Activated T-helper 2 cell treated with anti-CD3 and anti-CD28 coated beads, Interferon-gamma antibody, Interleukin-2, Interleukin-4, amounts not matched to agents 10 μg/mL and 5 μg/mL and 100 μg/mL, durations not matched to agents 14 hours and 24 hours and 36 hours (primary cell): ENCODE measurements at regions not wholly inside any gene's neighbourhood (a gene's known extent, or its start where the extent isn't known, plus 50 kb on each side); places are given as distances from the start of the nearest gene placed in this dataset.
"Not testable (repeated sequence)": the region's sequence is repeated elsewhere in the genome, so short reads cannot be mapped to it uniquely, and the experiment has no call there.

ENCODE experiments used
- DNase-seq: peaks from one replicate; pipeline ENCODE4 v3.0.0; 2021; ENCODE audit warnings: low spot score
- H3K27ac Mint-ChIP-seq: one replicate; pipeline ENCODE4 v1.8.0; 2021; ENCODE audit warnings: mixed read lengths
- H3K27me3 Mint-ChIP-seq: one replicate; pipeline ENCODE4 v1.8.0; 2021; ENCODE audit warnings: low read depth, mixed read lengths
- H3K36me3 Mint-ChIP-seq: one replicate; pipeline ENCODE4 v1.8.0; 2021; ENCODE audit warnings: low read depth, mixed read lengths
- H3K4me1 Mint-ChIP-seq: one replicate; pipeline ENCODE4 v1.8.0; 2021; ENCODE audit warnings: low read depth, mixed read lengths
- H3K4me3 Mint-ChIP-seq: one replicate; pipeline ENCODE4 v1.8.0; 2021; ENCODE audit warnings: low read depth, mild to moderate bottlenecking, moderate library complexity, mixed read lengths
- H3K9me3 Mint-ChIP-seq: one replicate; pipeline ENCODE4 v1.8.0; 2021; ENCODE audit warnings: mixed read lengths
- intact Hi-C: fragments of 100-400 bp; cut with micrococcal nuclease; formaldehyde crosslinking; loops from one replicate; pipeline ENCODE4 v1.15.1; 2023

DNA sequence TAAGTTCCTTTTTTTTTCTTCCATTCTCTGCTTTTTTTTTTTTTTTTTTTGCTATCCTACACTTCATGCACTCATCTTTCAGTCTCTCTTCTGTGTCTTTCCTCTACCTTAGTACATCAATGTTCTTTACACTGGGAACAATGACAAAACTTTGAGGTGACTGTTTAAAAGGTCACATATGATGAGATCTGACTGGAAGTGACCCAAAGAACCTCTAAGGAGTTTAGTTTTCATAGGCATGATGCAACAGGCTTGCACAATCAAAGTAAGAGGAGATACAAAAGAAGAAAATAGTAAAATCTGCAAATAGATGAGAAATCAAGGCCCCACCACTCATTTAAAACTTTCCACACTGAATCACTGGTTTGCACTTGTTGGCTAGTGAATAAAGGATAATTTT lies 840.8 kb downstream of the TBC1D32 start:
- no peaks in the 10 kb centered on the region for H3K36me3 Mint-ChIP-seq
- H3K4me3 Mint-ChIP-seq = no peak overlapping the region
- no peaks in the 10 kb centered on the region for H3K4me1 Mint-ChIP-seq
- intact Hi-C loops = no loop called here
- H3K27ac Mint-ChIP-seq = no peak overlapping the region
- no peak for DNase-seq
- no peaks in the 10 kb centered on the region for H3K9me3 Mint-ChIP-seq
- no peaks in the 10 kb centered on the region for H3K27me3 Mint-ChIP-seq

DNA sequence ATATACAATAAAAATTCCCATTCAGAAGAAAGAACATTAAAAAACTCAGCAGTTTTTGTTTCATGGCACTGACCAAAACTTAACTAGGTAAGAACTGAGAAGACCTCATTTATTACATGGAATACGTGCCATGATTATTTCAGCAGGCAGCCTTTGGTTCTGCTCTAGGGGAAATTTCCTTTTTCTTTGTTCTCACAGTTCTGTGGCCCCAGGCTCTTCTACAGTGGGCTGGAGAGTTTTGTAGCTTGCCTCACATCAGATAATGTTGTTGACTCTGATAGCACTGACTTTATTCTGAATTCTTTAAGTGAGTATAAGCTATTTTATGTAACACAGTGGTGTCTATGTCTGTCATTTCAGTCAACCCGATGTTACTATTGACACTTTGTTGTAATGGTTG lies 844.3 kb downstream of the TBC1D32 start:
- H3K27me3 Mint-ChIP-seq = no peaks in the 10 kb centered on the region
- H3K4me1 Mint-ChIP-seq = no peaks in the 10 kb centered on the region
- intact Hi-C loops = no loop called here

DNA sequence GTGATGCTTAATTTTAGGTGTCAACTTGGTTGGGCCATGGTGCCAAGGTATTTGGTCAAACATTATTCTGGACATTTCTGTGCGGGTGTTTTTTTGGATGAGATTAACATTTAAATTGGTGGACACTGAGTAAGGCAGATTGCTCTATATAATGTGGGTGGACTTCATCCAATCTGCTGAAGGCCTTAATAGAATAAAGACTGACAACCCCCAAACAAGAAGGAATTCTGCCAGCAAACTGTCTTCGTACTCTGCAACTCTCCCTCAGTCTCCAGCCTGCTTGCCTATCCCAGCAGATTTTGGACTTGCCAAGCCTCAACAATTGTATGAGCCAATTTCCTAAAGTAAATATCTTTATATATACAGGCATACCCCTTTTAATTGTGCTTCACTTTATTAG lies 850.1 kb downstream of the TBC1D32 start:
- no peak for DNase-seq
- no peak overlapping the region for H3K27ac Mint-ChIP-seq
- intact Hi-C loops = no loop called here
- no peaks in the 10 kb centered on the region for H3K4me1 Mint-ChIP-seq
- H3K4me3 Mint-ChIP-seq = no peak overlapping the region
- no peaks in the 10 kb centered on the region for H3K36me3 Mint-ChIP-seq
- H3K27me3 Mint-ChIP-seq = no peaks in the 10 kb centered on the region
- peaks cover 7% of the 10 kb centered on the region for H3K9me3 Mint-ChIP-seq

More for the DNA sequence above, 844.3 kb downstream of the TBC1D32 start:
- Mint-ChIP-seq H3K4me3 (no peak overlapping the region), H3K36me3 (no peaks in the 10 kb centered on the region), H3K27ac (no peak overlapping the region), H3K9me3 (no peaks in the 10 kb centered on the region)
- no peak for DNase-seq

DNA sequence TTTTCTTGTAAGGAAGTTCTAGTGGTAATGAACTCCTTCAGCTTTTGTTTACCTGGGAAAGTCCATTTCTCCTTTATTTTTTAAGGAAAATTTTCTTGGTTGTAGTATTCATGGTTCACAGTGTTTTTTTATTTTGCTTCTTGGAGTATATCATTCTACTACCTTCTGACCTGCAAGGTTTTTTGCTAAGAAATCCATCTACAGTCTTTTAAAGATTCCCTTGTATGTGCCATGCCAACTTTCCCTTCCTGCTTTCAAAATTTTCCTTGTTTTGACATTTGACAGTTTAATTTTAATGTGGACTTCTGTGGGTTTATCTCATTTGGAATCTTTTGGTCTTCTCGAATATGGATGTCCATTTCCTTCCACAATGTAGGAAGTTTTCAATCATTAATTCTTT lies 855.6 kb downstream of the TBC1D32 start:
- intact Hi-C loops = no loop called here
- no peaks in the 10 kb centered on the region for H3K36me3 Mint-ChIP-seq

GRCh38 chr6:120473804-120474203 lies 860.5 kb downstream of the TBC1D32 start:
- Mint-ChIP-seq H3K27ac (no peak overlapping the region), H3K4me1 (no peaks in the 10 kb centered on the region), H3K27me3 (no peaks in the 10 kb centered on the region), H3K36me3 (no peaks in the 10 kb centered on the region), H3K4me3 (no peak overlapping the region), H3K9me3 (peaks cover 12% of the 10 kb centered on the region)
- no peak for DNase-seq
- intact Hi-C loops = no loop called here

More for the DNA sequence above, 855.6 kb downstream of the TBC1D32 start:
- no peak for DNase-seq
- no peak overlapping the region for H3K4me3 Mint-ChIP-seq
- H3K27me3 Mint-ChIP-seq = no peaks in the 10 kb centered on the region
- H3K27ac Mint-ChIP-seq = no peak overlapping the region
- peaks cover 23% of the 10 kb centered on the region for H3K9me3 Mint-ChIP-seq
- no peaks in the 10 kb centered on the region for H3K4me1 Mint-ChIP-seq

DNA sequence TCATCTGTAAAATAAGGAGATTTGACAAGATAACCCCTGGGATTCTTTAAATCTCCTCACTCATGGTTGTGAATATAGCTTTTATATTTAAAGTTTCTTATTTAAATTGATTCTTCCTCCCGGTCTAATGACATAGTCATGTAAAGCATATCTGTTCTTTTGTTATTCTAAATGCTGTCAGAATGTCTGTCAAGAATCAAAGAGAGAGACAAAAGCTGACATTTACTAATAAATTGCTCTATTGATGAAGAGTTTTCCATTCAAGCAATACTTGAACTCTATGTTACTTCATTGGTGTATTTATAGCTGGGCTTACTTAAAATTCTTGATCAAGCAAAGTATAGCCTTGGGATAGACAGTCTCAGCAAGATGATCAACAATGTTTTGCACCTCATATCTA lies 865.8 kb downstream of the TBC1D32 start:
- H3K27ac Mint-ChIP-seq = no peak overlapping the region
- H3K9me3 Mint-ChIP-seq = peaks cover 17% of the 10 kb centered on the region
- H3K4me3 Mint-ChIP-seq = no peak overlapping the region
- no peak for DNase-seq
- intact Hi-C loops = no loop called here
- no peaks in the 10 kb centered on the region for H3K36me3 Mint-ChIP-seq
- no peaks in the 10 kb centered on the region for H3K4me1 Mint-ChIP-seq
- no peaks in the 10 kb centered on the region for H3K27me3 Mint-ChIP-seq

DNA sequence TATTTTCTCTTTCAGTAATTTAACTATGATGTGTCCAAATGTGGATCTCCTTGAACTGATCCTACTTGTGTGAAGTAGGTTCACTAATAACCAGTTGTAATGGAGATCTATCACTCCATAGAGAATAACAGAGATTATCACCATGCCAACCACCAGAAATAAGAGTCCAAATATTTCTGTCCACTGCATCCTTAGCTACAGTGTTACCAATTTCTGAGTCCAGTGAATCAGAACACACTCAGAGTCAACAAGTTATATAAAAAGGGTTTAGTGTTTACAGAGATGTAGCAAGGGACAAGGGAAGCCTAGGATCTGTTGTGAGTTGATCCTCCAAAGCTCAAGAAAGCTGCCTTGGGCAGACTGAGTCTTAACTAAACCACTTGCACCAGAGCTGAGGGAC lies 882.8 kb downstream of the TBC1D32 start:
- no peak for DNase-seq
- Mint-ChIP-seq H3K27me3 (no peaks in the 10 kb centered on the region), H3K4me3 (no peak overlapping the region), H3K36me3 (no peaks in the 10 kb centered on the region), H3K4me1 (no peaks in the 10 kb centered on the region), H3K27ac (no peak overlapping the region), H3K9me3 (no peaks in the 10 kb centered on the region)
- intact Hi-C loops = no loop called here

- intact Hi-C loops = no loop called here
- Mint-ChIP-seq H3K36me3 (no peaks in the 10 kb centered on the region), H3K4me3 (no peak overlapping the region), H3K27ac (no peak overlapping the region), H3K9me3 (no peaks in the 10 kb centered on the region), H3K4me1 (no peaks in the 10 kb centered on the region), H3K27me3 (no peaks in the 10 kb centered on the region)
- DNase-seq = no peak
Observed at GRCh38 chr6:120447605-120448004, 886.7 kb downstream of the TBC1D32 start.

DNA sequence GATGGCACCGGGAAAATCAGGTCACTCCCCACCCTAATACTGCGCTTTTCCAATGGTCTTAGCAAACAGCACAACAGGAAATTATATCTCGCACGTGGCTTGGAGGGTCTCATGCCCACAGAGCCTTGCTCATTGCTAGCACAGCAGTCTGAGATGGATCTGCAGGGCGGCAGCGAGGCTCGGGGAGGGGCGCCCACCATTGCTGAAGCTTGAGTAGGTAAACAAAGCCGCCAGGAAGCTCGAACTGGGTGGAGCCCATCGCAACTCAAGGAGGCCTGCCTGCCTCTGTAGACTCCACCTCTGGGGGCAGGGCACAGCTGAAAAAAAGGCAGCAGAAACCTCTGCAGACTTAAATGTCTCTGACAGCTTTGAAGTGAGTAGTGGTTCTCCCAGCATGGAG lies 901.4 kb downstream of the TBC1D32 start:
- H3K27me3 Mint-ChIP-seq, H3K4me3 Mint-ChIP-seq, intact Hi-C loops, DNase-seq, H3K36me3 Mint-ChIP-seq, H3K27ac Mint-ChIP-seq, H3K4me1 Mint-ChIP-seq: not testable (repeated sequence)
- H3K9me3 Mint-ChIP-seq = peaks cover 22% of the 10 kb centered on the region

- H3K27ac Mint-ChIP-seq = no peak overlapping the region
- H3K27me3 Mint-ChIP-seq = no peaks in the 10 kb centered on the region
- peaks cover 22% of the 10 kb centered on the region for H3K9me3 Mint-ChIP-seq
- DNase-seq = no peak
- H3K4me1 Mint-ChIP-seq = no peaks in the 10 kb centered on the region
- H3K4me3 Mint-ChIP-seq = no peak overlapping the region
- H3K36me3 Mint-ChIP-seq = no peaks in the 10 kb centered on the region
- intact Hi-C loops = no loop called here
Observed at GRCh38 chr6:120431841-120432240, 902.4 kb downstream of the TBC1D32 start.

- no peaks in the 10 kb centered on the region for H3K36me3 Mint-ChIP-seq
- no peak overlapping the region for H3K27ac Mint-ChIP-seq
- H3K4me3 Mint-ChIP-seq = no peak overlapping the region
- no peaks in the 10 kb centered on the region for H3K4me1 Mint-ChIP-seq
- intact Hi-C loops = no loop called here
- no peak for DNase-seq
- H3K9me3 Mint-ChIP-seq = no peaks in the 10 kb centered on the region
- H3K27me3 Mint-ChIP-seq = no peaks in the 10 kb centered on the region
Observed at GRCh38 chr6:120411394-120411793, 922.9 kb downstream of the TBC1D32 start.

- no peak for DNase-seq
- H3K27me3 Mint-ChIP-seq = no peaks in the 10 kb centered on the region
- no peaks in the 10 kb centered on the region for H3K4me1 Mint-ChIP-seq
- no peak overlapping the region for H3K4me3 Mint-ChIP-seq
- H3K27ac Mint-ChIP-seq = no peak overlapping the region
- intact Hi-C loops = no loop called here
- no peaks in the 10 kb centered on the region for H3K36me3 Mint-ChIP-seq
- H3K9me3 Mint-ChIP-seq = no peaks in the 10 kb centered on the region
Observed at GRCh38 chr6:120410586-120410985, 923.7 kb downstream of the TBC1D32 start.

- peaks cover 5% of the 10 kb centered on the region for H3K9me3 Mint-ChIP-seq
- H3K27me3 Mint-ChIP-seq = no peaks in the 10 kb centered on the region
- no peak for DNase-seq
- no peaks in the 10 kb centered on the region for H3K36me3 Mint-ChIP-seq
- H3K4me3 Mint-ChIP-seq = no peak overlapping the region
- no peak overlapping the region for H3K27ac Mint-ChIP-seq
- no peaks in the 10 kb centered on the region for H3K4me1 Mint-ChIP-seq
- intact Hi-C loops = no loop called here
Observed at GRCh38 chr6:120407696-120408095, 926.6 kb downstream of the TBC1D32 start.

DNA sequence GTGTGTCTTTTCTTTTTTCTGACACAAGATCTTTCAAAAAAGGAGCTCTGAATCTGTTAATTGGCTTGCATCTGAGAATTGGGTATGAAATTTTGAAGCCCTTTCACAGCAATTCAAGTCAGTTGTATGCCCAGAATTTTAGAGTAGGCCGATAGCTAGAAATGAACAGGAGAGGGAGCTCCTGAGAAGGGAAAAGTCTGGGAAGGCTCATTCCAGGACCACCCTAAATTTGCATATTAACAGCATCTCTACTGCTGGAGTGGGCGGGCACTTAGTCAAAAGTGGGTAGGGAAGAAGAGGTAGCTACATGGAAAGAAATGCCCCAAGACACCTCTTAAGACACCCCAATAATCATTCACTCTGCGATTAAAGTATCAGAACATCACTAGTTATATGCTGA lies 928.3 kb downstream of the TBC1D32 start:
- H3K4me3 Mint-ChIP-seq = no peak overlapping the region
- no peaks in the 10 kb centered on the region for H3K27me3 Mint-ChIP-seq
- no peaks in the 10 kb centered on the region for H3K4me1 Mint-ChIP-seq
- H3K36me3 Mint-ChIP-seq = no peaks in the 10 kb centered on the region
- H3K9me3 Mint-ChIP-seq = peaks cover 9% of the 10 kb centered on the region
- H3K27ac Mint-ChIP-seq = no peak overlapping the region
- no peak for DNase-seq
- intact Hi-C loops = no loop called here
